SU-DHL-6 (cell line): ENCODE measurements at regions not wholly inside any gene's neighbourhood (a gene's known extent, or its start where the extent isn't known, plus 50 kb on each side); places are given as distances from the start of the nearest gene placed in this dataset.

Source experiments
- CTCF ChIP-seq: fragments of 200-600 bp; sonication (generic); IDR thresholded peaks from one replicate; pipeline ENCODE4 v1.5.1; 2017; ENCODE audit warnings: antibody characterized with exemption, mild to moderate bottlenecking, low read length, moderate library complexity; ENCODE audit not compliant: insufficient read depth, poor library complexity, severe bottlenecking
- EZH2phosphoT487 ChIP-seq: fragments of 200-600 bp; sonication (generic), shearing (Covaris generic); conservative IDR thresholded peaks from 2 replicates; pipeline ENCODE4 v1.6.1; 2018; ENCODE audit warnings: mild to moderate bottlenecking, antibody characterized with exemption, low read length, moderate library complexity, mixed read lengths

- no peak for TF ChIP-seq CTCF
- no peak for TF ChIP-seq EZH2phosphoT487
These were observed 77.2 kb upstream of the DCD start for GRCh38 chr12:54725233-54725843.
